Type B pancreatic cell (in vitro differentiated cells): ENCODE measurements at regions not wholly inside any gene's neighbourhood (a gene's known extent, or its start where the extent isn't known, plus 50 kb on each side); places are given as distances from the start of the nearest gene placed in this dataset.

Experiments used
- DNase-seq: peaks from one replicate; pipeline ENCODE4 v3.0.0; 2021; ENCODE audit warnings: mixed read lengths; ENCODE audit not compliant: unreplicated experiment; ENCODE audit errors: extremely low spot score
- H3K27ac Mint-ChIP-seq: 2 replicates; pipeline ENCODE4 v1.8.0; 2021; ENCODE audit warnings: mild to moderate bottlenecking, mixed read lengths
- H3K27me3 Mint-ChIP-seq: 2 replicates; pipeline ENCODE4 v1.8.0; 2021; ENCODE audit warnings: mixed read lengths
- H3K36me3 Mint-ChIP-seq: 2 replicates; pipeline ENCODE4 v1.8.0; 2021; ENCODE audit warnings: mixed read lengths
- H3K4me1 Mint-ChIP-seq: one replicate; pipeline ENCODE4 v1.8.0; 2021; ENCODE audit warnings: mixed read lengths; ENCODE audit not compliant: unreplicated experiment
- H3K4me3 Mint-ChIP-seq: 2 replicates; pipeline ENCODE4 v1.8.0; 2021; ENCODE audit warnings: mild to moderate bottlenecking, mixed read lengths
- H3K9me3 Mint-ChIP-seq: 2 replicates; pipeline ENCODE4 v1.8.0; 2021; ENCODE audit warnings: mixed read lengths
- TF ChIP-seq, protein P1 (sequence below): fragments of 200-600 bp; sonication (generic); conservative IDR thresholded peaks from 2 replicates; pipeline ENCODE4 v1.5.0; 2021; ENCODE audit warnings: antibody characterized with exemption, mild to moderate bottlenecking

DNA sequence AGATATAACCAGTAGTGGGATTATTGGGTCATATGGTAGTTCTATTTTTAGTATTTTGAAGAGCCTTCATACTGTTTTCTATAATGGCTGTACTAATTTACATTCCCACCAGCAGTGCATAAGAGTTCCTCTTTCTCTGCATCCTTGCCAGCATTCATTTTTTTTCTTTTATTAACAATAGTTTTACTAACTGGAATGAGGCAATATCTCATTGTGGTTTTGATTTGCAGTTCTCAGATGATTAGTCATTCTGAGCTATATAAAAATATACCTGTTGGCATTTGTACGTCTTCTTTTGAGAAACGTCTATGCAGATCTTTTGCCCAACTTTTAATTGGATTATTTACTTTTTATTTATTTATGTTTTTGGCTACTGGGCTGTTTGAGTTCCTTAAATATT, 1579.3 kb upstream of the CDH6 start:
- no peak overlapping the region for H3K27ac Mint-ChIP-seq
- no peaks in the 10 kb centered on the region for H3K4me1 Mint-ChIP-seq
- no peaks in the 10 kb centered on the region for H3K27me3 Mint-ChIP-seq
- no peaks in the 10 kb centered on the region for H3K9me3 Mint-ChIP-seq
- no peak for DNase-seq
- TF ChIP-seq, protein P1, sequence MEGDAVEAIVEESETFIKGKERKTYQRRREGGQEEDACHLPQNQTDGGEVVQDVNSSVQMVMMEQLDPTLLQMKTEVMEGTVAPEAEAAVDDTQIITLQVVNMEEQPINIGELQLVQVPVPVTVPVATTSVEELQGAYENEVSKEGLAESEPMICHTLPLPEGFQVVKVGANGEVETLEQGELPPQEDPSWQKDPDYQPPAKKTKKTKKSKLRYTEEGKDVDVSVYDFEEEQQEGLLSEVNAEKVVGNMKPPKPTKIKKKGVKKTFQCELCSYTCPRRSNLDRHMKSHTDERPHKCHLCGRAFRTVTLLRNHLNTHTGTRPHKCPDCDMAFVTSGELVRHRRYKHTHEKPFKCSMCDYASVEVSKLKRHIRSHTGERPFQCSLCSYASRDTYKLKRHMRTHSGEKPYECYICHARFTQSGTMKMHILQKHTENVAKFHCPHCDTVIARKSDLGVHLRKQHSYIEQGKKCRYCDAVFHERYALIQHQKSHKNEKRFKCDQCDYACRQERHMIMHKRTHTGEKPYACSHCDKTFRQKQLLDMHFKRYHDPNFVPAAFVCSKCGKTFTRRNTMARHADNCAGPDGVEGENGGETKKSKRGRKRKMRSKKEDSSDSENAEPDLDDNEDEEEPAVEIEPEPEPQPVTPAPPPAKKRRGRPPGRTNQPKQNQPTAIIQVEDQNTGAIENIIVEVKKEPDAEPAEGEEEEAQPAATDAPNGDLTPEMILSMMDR: no peak
- H3K36me3 Mint-ChIP-seq: no peaks in the 10 kb centered on the region
- H3K4me3 Mint-ChIP-seq: no peak overlapping the region

DNA sequence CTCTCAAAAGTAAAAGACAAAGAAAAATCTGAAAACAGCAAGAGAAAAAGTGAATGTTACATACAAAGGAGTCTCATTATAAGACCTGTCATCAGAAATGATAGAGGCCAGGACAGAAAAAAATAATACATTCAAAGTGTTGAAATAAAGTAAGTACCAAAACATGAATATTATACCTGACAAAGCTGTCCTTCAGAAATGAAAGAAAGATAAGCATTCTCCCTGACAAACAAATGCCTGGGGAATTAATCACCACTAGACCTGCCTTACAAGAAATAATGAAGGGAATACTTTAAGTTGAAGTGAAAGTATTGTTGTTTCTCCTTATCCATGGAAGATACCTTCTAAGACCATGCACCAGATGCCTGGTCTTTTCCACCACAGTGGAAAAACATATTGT, 1605.2 kb upstream of the CDH6 start:
- DNase-seq: no peak
- TF ChIP-seq, protein P1: no peak
- no peaks in the 10 kb centered on the region for H3K36me3 Mint-ChIP-seq
- no peaks in the 10 kb centered on the region for H3K9me3 Mint-ChIP-seq
- H3K27ac Mint-ChIP-seq: no peak overlapping the region
- no peaks in the 10 kb centered on the region for H3K27me3 Mint-ChIP-seq
- H3K4me1 Mint-ChIP-seq: no peaks in the 10 kb centered on the region
- no peak overlapping the region for H3K4me3 Mint-ChIP-seq

DNA sequence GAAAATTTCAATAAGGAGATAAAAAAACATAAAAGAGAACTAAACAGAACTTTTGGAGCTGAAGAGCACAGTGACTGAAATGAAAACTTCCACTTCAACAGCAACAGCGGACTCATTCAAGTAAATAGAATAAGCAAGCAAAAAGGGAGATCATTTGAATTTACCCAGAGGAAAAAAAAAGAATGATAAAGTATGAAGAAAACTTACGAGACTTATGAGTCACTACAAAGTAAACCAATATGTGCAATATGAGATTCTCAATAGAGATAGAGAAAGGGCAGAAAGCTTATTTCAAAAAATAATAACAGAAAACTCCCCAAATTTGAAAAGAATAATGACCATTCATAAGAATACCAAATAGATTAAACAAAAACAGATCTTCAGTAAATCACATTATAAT, 1605.7 kb upstream of the CDH6 start:
- H3K27ac Mint-ChIP-seq: no peak overlapping the region
- H3K36me3 Mint-ChIP-seq: no peaks in the 10 kb centered on the region
- H3K27me3 Mint-ChIP-seq: no peaks in the 10 kb centered on the region
- no peaks in the 10 kb centered on the region for H3K4me1 Mint-ChIP-seq
- H3K4me3 Mint-ChIP-seq: no peak overlapping the region
- TF ChIP-seq, protein P1: no peak
- H3K9me3 Mint-ChIP-seq: no peaks in the 10 kb centered on the region
- no peak for DNase-seq

DNA sequence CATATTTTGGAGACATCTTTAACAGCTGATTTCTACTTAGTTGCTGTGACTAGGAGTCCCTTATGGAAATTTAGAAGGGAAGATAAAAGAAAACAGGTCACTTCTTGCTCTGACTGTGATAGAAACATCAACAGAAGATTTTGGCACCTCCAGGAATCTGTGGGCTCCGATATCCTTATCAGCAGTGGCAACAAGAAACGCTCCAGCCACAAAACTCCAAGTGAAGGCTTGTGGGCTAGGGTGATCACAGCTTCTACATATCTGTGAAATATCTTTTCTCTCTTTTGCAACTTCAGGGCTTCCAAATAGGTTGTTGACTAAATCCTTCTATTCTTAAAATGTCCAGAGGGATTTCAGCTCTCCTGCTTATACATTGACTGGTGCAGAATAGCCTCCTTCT, 1625.5 kb upstream of the CDH6 start:
- Mint-ChIP-seq H3K4me1 (no peaks in the 10 kb centered on the region), H3K27me3 (no peaks in the 10 kb centered on the region), H3K27ac (no peak overlapping the region), H3K4me3 (no peak overlapping the region), H3K36me3 (no peaks in the 10 kb centered on the region), H3K9me3 (no peaks in the 10 kb centered on the region)
- DNase-seq: no peak
- TF ChIP-seq, protein P1: no peak

DNA sequence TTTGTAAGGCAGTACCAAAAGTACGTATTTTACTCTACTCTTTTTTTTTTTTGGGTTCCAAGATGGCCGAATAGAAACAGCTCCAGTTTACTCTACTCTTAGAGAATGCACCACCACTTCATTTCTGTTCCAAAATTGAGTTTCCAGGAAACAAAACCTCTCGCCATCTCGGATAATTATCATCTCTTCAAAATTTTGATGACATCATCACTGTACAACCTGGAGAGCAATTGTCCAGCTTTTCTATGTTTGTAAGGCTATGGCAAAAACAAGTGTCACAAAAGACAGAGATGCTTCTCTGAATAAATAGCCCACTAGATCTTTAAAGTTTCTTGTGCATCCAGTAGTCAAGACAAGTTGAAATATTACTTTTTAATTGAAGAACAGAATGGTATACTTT, 1631.9 kb upstream of the CDH6 start:
- TF ChIP-seq, protein P1: no peak
- no peaks in the 10 kb centered on the region for H3K4me1 Mint-ChIP-seq
- no peak for DNase-seq
- no peaks in the 10 kb centered on the region for H3K27me3 Mint-ChIP-seq
- H3K4me3 Mint-ChIP-seq: no peak overlapping the region
- no peaks in the 10 kb centered on the region for H3K36me3 Mint-ChIP-seq
- no peaks in the 10 kb centered on the region for H3K9me3 Mint-ChIP-seq
- no peak overlapping the region for H3K27ac Mint-ChIP-seq

DNA sequence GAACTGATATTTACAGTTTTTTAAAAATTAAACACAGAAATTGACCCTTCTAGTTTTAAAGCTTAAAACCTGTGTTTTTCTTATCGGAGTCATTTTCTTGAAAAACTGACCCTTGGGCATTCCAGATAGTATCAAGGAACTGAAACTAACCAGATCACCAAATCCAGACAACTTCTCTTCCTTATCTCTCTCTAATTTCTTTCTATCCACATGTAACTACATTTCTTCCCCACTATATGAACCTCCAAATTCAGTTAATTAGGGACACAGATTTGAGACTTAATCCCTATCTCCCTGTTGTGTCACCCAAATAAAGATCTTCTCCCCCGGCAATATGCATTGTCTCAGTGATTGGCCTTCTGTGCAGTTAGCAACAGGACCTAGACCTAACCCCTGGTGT, 1643.0 kb upstream of the CDH6 start:
- TF ChIP-seq, protein P1: no peak
- Mint-ChIP-seq H3K27me3 (no peaks in the 10 kb centered on the region), H3K36me3 (no peaks in the 10 kb centered on the region), H3K27ac (no peak overlapping the region), H3K4me1 (no peaks in the 10 kb centered on the region), H3K9me3 (no peaks in the 10 kb centered on the region), H3K4me3 (no peak overlapping the region)
- DNase-seq: no peak
